Ishikawa (cell line): ENCODE measurements at regions not wholly inside any gene's neighbourhood (a gene's known extent, or its start where the extent isn't known, plus 50 kb on each side); places are given as distances from the start of the nearest gene placed in this dataset.

Experiments used
- CEBPB ChIP-seq: IDR thresholded peaks from 2 replicates; pipeline ENCODE4 v1.6.1; 2012
- CREB1 ChIP-seq: IDR thresholded peaks from 2 replicates; pipeline ENCODE4 v1.6.1; 2012; ENCODE audit warnings: low read depth
- EGR1 ChIP-seq: IDR thresholded peaks from 2 replicates; pipeline ENCODE4 v1.6.1; 2012
- EP300 ChIP-seq: IDR thresholded peaks from 2 replicates; pipeline ENCODE4 v1.6.1; 2012; ENCODE audit warnings: borderline replicate concordance
- FOXM1 ChIP-seq: IDR thresholded peaks from 2 replicates; pipeline ENCODE4 v1.6.1; 2012; ENCODE audit warnings: low read depth, borderline replicate concordance
- MAX ChIP-seq: IDR thresholded peaks from 2 replicates; pipeline ENCODE4 v1.6.1; 2012
- NFIC ChIP-seq: IDR thresholded peaks from 2 replicates; pipeline ENCODE4 v1.6.1; 2012
- RAD21 ChIP-seq: IDR thresholded peaks from 2 replicates; pipeline ENCODE4 v1.6.1; 2012; ENCODE audit warnings: low read depth
- REST ChIP-seq: IDR thresholded peaks from 2 replicates; pipeline ENCODE4 v1.6.1; 2012; ENCODE audit warnings: low read depth, mild to moderate bottlenecking
- TAF1 ChIP-seq: IDR thresholded peaks from 2 replicates; pipeline ENCODE4 v1.6.1; 2012; ENCODE audit warnings: low read depth, mild to moderate bottlenecking
- TCF12 ChIP-seq: IDR thresholded peaks from 2 replicates; pipeline ENCODE4 v1.6.1; 2012; ENCODE audit warnings: low read depth
- TEAD4 ChIP-seq: IDR thresholded peaks from 2 replicates; pipeline ENCODE4 v1.6.1; 2012
- YY1 ChIP-seq: IDR thresholded peaks from 2 replicates; pipeline ENCODE4 v1.6.1; 2012; ENCODE audit warnings: low read depth
- ZBTB7A ChIP-seq: IDR thresholded peaks from 2 replicates; pipeline ENCODE4 v1.6.1; 2012; ENCODE audit warnings: low read depth

- TF ChIP-seq FOXM1 = no peak
- TF ChIP-seq RAD21 = no peak
- no peak for TF ChIP-seq EGR1
- no peak for TF ChIP-seq MAX
- TF ChIP-seq YY1 = no peak
- no peak for TF ChIP-seq CEBPB
- TF ChIP-seq EP300 = no peak
- TF ChIP-seq REST = no peak
- TF ChIP-seq TCF12 = no peak
- TF ChIP-seq TAF1 = no peak
- TF ChIP-seq NFIC = no peak
- TF ChIP-seq TEAD4 = no peak
- no peak for TF ChIP-seq CREB1
- TF ChIP-seq ZBTB7A = no peak
Measured at GRCh38 chr9:28215536-28216299, 642.4 kb upstream of the C9orf72 start.
